KOPT-K1 (cell line): ENCODE measurements at regions not wholly inside any gene's neighbourhood (a gene's known extent, or its start where the extent isn't known, plus 50 kb on each side); places are given as distances from the start of the nearest gene placed in this dataset.

Experiments
- H3K27ac ChIP-seq: fragments of 200-600 bp; sonication (generic); 2 replicates; pipeline ENCODE4 v1.5.1; 2016; ENCODE audit warnings: antibody characterized with exemption, mild to moderate bottlenecking, low read depth, low read length; ENCODE audit not compliant: poor library complexity, severe bottlenecking
- H3K36me3 ChIP-seq: fragments of 200-600 bp; sonication (generic); 2 replicates; pipeline ENCODE4 v1.5.1; 2017; ENCODE audit warnings: antibody characterized with exemption, mild to moderate bottlenecking, low read length, moderate library complexity; ENCODE audit not compliant: insufficient read depth
- H3K9me3 ChIP-seq: fragments of 200-600 bp; sonication (generic); 2 replicates; pipeline ENCODE4 v1.5.1; 2017; ENCODE audit warnings: antibody characterized with exemption, low read length, mild to moderate bottlenecking; ENCODE audit not compliant: insufficient read depth, poor library complexity, severe bottlenecking

GRCh38 chr6:40176152-40176551 lies 241.9 kb upstream of the MOCS1 start:
- Histone ChIP-seq H3K27ac (no peak overlapping the region), H3K36me3 (no peaks in the 10 kb centered on the region), H3K9me3 (peaks cover 10% of the 10 kb centered on the region)

DNA sequence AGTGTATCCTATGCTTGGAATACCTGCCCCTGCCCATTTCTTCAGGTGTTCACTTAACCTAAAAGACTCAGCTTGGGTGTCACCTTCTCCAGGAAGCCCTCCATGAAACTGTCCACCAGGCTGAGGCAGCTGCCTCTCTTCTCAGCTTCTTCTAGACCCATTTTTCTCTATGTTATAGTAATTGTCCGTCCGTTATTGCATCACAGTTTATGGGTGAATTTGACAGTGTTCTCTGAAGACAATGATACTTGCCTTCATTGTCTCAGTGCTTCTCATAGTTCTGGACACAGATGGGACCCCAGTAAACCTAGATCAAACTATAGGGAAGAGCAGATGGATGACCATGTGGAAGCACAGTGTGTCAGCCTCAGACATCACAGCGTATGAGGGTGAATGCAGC lies 238.0 kb upstream of the MOCS1 start:
- Histone ChIP-seq H3K27ac (no peak overlapping the region), H3K9me3 (peaks cover 8% of the 10 kb centered on the region), H3K36me3 (no peaks in the 10 kb centered on the region)

DNA sequence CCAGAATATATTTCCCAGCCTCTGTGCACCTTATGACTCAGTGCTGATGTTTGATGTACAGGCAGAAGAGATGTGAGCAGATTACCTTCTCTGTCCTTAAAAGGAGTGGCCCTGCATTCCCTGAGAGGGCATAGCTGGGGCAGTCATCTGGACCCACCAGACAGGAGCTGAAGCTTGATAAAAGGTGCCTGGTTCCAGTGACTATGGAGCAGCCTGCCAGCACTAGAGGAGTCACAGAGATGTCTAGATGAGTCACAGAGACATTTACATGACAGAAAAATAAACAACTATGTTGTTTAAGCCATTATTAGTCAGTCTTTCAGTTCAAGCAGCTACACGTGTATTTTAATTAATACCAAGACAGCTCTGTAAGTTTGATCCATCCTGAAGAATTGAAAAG lies 237.1 kb upstream of the MOCS1 start:
- H3K27ac ChIP-seq: no peak overlapping the region
- H3K9me3 ChIP-seq: no peaks in the 10 kb centered on the region
- H3K36me3 ChIP-seq: no peaks in the 10 kb centered on the region

DNA sequence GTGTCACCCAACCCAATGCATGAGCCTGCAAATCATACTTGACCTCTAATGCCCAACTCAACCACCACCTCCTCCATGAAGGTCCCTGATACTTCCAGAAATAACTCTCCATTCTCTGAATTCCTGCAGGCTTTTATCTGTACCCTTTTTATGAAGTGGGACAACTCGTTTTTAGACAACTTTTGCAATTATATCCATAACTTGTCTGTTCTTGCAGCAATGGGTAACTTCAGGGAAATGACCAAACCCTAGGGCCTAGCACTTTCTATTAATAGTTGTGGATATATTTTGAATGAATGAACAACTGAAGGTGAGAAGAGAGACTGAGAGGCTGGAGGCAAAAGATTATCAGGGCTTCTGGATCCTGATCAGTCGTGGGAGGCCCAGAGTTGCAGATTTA lies 236.6 kb upstream of the MOCS1 start:
- Histone ChIP-seq H3K9me3 (no peaks in the 10 kb centered on the region), H3K36me3 (no peaks in the 10 kb centered on the region), H3K27ac (no peak overlapping the region)

GRCh38 chr6:40169878-40170277 lies 235.6 kb upstream of the MOCS1 start:
- Histone ChIP-seq H3K27ac (no peak overlapping the region), H3K36me3 (no peaks in the 10 kb centered on the region), H3K9me3 (no peaks in the 10 kb centered on the region)

DNA sequence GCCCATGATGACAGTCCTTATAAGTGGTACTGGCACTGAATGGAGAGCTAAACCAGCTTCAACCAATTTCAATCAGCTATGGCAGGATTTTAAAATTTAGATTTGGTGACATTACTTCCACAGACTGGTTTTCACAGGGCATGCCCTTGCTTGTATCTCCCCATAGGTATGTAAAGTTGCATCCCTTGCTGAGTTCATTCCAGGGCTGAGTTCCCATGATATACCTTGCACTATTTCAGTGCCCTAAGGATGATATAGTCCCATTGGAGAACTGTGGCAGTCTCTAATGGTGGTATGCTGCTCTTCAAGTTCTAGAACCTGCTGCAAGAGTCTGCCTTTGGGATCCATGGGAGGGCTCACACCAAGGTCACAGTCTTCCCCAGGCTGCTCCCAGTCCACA lies 232.7 kb upstream of the MOCS1 start:
- Histone ChIP-seq H3K9me3 (no peaks in the 10 kb centered on the region), H3K27ac (no peak overlapping the region), H3K36me3 (no peaks in the 10 kb centered on the region)

DNA sequence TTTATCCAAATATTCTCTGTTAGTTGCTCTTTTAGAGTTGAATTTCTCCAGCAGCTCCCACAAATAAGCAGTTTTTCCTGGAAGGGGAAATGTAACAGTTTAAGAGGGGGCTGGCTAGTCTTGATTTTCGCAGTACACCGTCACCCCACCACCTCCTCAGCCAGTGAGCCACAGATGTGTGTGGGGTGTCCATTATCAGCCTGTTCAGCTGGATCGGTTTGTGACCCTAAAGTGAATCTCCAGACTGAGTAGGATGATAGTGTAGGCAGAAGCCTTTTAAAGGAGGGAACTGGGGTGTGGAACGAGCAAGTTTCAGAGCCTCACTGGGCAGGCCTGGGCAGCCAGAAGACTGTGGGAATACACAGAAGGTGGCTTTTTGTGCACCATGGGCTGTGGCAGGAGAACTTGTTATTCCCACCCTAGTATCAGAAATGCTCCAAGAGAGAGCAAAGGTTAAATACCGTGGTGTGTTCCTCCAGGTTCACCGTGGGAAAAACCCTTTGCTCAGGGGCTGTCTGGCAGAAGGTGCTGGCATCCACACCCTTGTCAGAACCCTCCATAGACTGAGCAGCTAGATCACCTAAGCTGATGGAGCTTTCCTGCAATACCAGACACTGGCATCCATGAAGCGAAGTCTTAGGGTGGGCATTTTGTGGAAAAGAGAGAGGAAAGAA lies 230.9 kb upstream of the MOCS1 start:
- no peak overlapping the region for H3K27ac ChIP-seq
- no peaks in the 10 kb centered on the region for H3K9me3 ChIP-seq
- no peaks in the 10 kb centered on the region for H3K36me3 ChIP-seq

- H3K27ac ChIP-seq: no peak overlapping the region
- H3K36me3 ChIP-seq: no peaks in the 10 kb centered on the region
- no peaks in the 10 kb centered on the region for H3K9me3 ChIP-seq
These were observed 230.1 kb upstream of the MOCS1 start for GRCh38 chr6:40164345-40164755.

DNA sequence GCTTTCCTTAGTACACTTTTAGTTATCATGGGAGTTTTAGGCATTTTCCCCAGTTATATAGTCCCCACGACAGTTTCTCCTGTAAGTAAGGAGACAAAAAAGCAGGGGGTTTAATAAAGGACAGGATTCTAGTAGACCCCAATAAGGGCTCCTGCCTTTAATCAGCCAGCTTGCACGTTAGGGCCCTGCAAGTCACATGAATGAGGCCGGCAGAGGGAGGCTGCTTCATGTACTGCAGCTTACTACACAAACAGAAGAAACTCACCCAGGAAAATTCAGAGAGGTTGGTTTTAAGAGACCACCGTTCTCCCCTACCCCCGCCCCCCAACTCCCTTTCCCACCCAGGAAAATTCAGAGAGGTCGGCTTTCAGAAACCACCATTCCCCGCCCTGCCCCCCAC lies 229.7 kb upstream of the MOCS1 start:
- H3K27ac ChIP-seq: no peak overlapping the region
- H3K36me3 ChIP-seq: no peaks in the 10 kb centered on the region
- H3K9me3 ChIP-seq: no peaks in the 10 kb centered on the region

- H3K9me3 ChIP-seq: no peaks in the 10 kb centered on the region
- no peak overlapping the region for H3K27ac ChIP-seq
- H3K36me3 ChIP-seq: no peaks in the 10 kb centered on the region
These were observed 227.8 kb upstream of the MOCS1 start for GRCh38 chr6:40162074-40162473.

DNA sequence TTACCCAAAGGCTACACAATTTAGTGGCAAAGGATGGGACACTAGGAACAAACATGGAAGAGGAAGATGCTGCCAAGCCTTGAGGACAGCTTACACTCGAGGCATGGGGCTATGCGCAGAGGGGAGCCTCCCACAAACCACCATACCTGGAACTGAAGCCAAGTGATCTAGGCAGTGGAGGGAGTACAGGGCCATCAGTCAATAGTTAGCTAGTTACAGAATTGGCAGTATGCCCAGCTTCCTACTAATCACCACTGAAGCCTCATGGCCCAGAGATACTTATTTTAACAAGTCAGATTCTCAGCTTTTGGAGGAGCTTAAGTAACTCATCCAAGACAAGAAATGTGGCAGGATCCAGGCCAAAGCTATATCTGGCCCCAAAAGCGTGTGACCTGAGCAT lies 226.6 kb upstream of the MOCS1 start:
- Histone ChIP-seq H3K36me3 (no peaks in the 10 kb centered on the region), H3K9me3 (no peaks in the 10 kb centered on the region), H3K27ac (no peak overlapping the region)

DNA sequence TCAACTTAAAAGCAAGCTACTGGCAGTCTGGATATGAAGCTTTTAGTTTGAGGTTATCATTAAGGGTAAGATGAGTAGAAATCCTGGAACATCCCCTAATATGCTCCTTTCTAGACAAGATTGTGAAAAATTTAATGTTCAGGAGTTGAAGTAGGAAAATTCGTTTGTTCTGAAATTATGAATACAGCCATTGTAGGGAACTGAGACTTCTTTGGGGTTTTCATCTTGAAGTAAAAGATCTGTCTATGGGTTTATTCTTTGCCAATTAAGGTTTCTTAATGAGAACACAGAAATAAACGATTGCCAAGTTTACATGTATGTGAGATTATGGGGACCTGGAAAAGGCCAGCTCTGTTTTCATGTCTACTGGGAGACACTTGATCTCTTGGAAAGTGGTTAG lies 225.6 kb upstream of the MOCS1 start:
- Histone ChIP-seq H3K36me3 (no peaks in the 10 kb centered on the region), H3K9me3 (no peaks in the 10 kb centered on the region), H3K27ac (no peak overlapping the region)

DNA sequence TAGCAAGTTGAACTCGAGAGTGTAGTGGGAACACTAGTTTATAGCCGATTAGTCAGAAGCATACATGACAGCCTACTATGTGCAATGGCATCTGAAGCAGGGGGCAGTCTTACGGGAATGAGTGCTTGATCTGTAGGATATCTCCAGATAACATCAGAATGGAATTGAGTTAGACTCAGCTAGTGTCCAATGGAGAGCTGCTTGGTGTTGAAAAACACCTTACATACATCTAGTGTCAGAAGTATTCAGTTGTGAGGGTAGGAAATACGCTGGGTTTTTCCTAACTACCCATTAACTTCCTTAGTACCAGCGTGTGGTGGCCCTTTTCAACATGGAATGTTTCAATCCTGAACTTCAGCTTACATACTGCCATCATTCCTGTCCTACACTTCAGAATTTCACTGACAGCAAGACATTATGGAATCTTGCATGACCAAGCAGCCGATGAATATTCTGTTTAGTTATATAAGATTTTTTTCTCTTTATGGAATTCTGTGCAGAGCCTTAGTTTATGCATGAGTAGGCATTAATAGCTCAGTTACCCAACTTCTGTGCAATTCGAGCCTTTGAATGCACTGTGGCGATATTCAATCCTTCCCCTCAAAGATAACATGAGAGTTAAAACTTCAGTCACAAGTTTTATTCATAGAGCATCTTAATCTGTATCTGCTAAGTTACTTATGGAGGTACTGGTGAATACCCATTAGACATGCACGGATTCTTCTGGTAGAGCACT lies 218.6 kb upstream of the MOCS1 start:
- Histone ChIP-seq H3K9me3 (no peaks in the 10 kb centered on the region), H3K36me3 (no peaks in the 10 kb centered on the region), H3K27ac (no peak overlapping the region)

DNA sequence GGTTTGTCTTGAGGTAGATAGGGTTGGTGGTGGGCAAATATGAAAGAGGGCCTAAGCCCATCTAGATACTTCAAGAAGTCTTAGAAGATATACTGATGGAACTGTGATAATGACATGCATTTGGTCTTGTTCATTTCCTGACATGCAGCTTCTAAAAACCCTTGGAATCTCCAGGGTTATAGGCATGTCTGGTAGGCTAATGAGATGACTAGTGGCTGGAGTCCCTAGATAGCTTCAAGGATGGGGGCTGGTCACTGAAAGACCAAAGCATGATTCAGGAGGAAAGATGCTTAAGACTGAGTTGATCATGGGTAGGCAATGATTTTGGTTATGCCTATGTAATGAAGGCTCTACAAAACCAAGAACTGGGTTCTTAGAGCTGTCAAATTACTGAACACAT lies 217.9 kb upstream of the MOCS1 start:
- H3K36me3 ChIP-seq: no peaks in the 10 kb centered on the region
- no peak overlapping the region for H3K27ac ChIP-seq
- no peaks in the 10 kb centered on the region for H3K9me3 ChIP-seq

DNA sequence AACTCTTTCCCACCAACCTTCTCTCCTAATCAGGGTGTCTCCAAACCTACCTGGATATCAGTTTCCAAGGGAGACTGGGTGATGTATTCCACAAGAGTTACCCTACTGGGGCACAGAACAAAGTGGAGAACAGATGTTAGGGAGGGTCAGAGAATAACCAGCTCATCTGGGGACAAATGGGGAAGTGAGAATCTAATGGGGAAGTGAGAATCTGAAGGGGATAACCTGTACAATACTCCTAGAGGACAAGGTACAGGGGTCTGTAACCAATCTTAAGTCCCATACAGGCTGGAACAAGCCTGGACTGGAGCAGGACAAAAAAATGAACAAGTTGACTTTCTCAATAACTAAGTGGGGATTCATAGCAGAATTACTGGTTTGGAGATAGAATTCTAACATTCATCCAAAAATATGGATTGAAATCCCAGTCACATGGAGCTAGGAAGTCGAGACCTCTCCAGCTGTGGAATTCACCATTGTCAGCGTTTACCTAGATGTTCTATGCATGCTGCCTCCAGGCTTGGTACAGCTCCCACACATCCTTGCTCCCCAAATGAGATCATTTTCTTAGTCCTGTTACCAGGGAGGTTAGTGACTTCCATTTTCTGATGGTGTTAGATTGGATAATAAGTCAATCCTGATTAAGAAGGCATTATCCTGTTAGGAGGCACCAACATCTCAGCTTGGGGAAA lies 214.8 kb upstream of the MOCS1 start:
- Histone ChIP-seq H3K36me3 (no peaks in the 10 kb centered on the region), H3K9me3 (no peaks in the 10 kb centered on the region), H3K27ac (no peak overlapping the region)

- Histone ChIP-seq H3K36me3 (no peaks in the 10 kb centered on the region), H3K9me3 (no peaks in the 10 kb centered on the region), H3K27ac (no peak overlapping the region)
These were observed 212.6 kb upstream of the MOCS1 start for GRCh38 chr6:40146902-40147301.
